ENCODE measurements at regions not wholly inside any gene's neighbourhood (a gene's known extent, or its start where the extent isn't known, plus 50 kb on each side); places are given as distances from the start of the nearest gene placed in this dataset.

- peak; percentile 18 for DNase-seq
Measured at GRCh38 chr4:67106861-67107460, 438.3 kb downstream of the CENPC start.

- no peak for DNase-seq
Measured at GRCh38 chr4:67104145-67104544, 441.2 kb downstream of the CENPC start.

DNA sequence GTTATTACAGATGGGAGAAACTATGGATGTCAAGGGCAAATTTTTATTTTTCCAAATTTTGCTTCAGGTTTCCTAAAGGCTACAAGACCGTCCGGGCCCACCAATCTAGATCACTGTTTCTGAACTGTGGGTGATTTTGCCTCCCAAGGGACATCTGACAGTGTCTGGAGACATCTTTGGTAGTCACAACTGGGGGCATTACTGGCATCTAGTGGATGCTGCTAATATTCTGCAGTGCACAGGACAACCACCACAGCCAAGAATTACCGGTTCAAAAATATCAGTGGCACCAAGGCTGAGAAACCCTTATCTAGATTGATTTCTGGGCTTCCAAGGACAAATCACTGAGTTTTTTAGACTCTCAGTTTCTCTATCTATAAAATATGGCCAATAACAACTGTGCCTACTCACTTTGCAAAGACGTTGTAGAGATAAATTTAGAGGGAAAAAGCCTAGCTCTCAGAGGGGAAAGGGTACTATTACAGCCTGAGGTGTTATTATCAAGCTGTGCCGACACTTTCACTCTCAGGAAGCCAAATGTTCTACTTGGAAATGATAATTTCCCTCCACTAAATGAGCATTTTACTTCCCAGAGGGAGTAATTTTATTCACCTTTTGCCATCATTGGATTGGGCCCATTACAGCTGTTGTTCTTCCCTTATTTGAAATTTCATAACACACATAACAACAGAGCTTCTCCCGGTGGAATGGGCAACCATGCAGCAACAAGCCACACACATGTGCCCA is 442.1 kb downstream of the CENPC start:
- DNase-seq: no peak

- no peak for DNase-seq
Measured at GRCh38 chr4:67101612-67102011, 443.7 kb downstream of the CENPC start.

DNA sequence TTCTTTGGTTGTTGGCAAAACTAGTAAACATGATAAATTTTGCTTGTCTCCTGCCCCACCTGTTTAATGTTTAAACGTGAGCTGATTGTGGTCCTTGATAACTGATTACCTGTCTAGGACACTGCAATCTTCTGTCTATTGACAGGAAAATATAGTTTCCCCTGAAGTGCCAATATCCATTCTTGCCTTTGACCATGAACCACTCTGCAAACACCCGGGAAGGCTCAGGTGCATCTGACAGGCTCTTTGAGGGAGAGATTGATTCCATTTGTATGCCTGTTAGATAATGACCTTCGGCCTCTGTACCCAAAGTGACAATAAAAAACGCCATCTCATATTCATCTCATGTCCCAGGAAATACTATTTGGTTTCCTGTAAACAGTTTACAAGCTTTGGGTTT is 453.0 kb downstream of the CENPC start:
- no peak for DNase-seq

GRCh38 chr4:67091673-67092072 is 453.6 kb downstream of the CENPC start:
- DNase-seq: no peak

GRCh38 chr4:67087897-67088296 is 457.4 kb downstream of the CENPC start:
- no peak for DNase-seq

DNA sequence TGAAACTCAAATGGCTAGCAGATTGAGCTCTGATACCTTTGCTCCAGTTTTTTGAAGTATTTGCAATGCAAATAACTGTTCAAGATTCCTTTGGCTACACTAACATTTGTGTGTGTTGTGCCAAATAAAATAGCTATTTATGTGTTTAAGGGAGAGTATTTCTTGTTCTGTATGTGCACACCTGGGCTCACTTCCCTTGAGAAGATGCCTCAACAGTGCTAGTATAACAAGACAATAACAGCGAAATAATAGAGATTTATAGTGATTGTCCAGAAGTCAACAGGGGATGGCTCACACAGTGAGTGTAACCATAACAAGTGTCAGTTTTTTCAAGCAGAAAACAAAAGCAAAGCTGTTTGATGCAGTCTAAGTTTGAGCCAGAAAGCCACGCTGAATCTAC is 460.5 kb downstream of the CENPC start:
- DNase-seq: no peak

DNA sequence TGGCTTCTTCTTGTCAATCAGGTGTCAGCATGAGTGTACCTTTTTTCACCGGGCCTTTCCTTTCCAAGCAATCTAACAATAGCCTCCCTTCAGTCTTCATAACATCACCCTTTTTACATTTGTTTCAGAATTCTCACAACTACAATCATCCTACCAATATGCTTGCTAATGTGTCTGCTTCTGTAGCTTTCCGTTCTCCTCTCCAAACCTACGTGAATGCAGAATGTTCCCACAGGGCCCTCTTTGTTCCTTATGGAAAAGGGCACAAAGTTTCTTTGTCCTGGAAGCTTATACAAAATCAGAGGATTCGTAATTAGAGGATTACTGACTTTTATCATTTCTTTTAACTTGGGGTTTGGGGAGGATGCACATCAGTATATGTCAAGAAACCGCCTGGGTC is 461.8 kb downstream of the CENPC start:
- DNase-seq: no peak

DNA sequence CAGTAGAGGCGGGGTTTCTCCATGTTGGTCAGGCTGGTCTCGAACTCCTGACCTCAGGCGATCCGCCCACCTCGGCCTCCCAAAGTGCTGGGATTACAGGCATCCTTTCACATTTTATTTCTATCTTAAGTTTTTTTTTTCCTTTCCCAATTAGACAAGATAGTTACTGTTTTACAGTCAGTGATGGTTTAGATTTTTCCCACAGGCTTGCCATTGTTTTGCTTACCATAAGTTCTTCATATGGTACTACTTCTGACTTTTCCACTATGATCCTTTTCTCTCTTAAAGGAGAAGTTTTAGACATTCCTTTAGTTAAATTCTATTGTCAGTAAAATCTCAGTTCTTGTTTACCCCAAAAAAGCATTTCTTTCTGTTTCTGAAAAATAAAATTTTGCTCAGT is 462.6 kb downstream of the CENPC start:
- no peak for DNase-seq

DNA sequence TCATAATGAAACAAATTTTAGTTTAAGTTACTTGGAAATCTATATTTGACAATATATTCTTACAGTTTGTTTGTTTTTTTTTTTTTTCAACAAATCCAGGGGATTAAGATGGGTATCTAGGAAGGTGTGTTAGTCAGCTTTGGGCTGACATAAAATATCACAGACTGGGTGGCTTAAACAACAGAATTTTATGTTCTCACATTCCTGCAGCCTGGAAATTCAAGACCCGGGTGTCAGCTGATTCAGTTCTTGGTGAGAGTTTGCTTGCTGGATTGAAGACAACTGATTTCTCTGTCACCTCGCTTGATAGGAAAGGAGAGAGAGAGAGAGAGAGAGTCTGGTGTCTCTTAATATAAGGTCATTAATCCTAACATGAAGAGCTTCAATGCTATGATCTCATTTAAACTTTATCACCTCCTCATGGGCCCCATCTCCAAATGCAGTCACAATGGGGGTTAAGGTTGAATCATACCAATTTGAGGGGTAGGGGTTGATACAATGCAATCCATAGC is 465.2 kb downstream of the CENPC start:
- no peak for DNase-seq

DNA sequence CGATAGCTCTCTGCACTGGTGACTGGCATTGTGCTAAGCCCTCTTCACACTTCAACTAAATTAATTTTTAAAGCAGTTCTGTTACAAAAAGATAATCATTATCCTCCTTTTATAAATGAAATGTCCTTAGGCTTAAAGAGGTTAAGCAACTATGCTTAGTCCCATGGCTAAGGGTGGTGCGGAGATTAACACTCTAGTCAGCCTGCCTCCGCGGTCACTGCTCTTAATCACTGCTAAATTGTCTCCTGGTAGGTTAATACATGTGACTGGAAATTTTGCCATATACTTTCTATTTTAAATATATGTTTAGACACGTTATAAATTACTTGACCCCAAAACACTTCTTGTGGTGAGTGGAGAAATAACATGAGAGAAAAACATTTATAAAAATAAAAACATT is 473.7 kb downstream of the CENPC start:
- DNase-seq: no peak

- no peak for DNase-seq
Measured at GRCh38 chr4:67055319-67055718, 490.0 kb downstream of the CENPC start.

GRCh38 chr4:67054896-67055295 is 490.4 kb downstream of the CENPC start:
- no peak for DNase-seq

- no peak for DNase-seq
Measured at GRCh38 chr4:67052814-67053675, 492.3 kb downstream of the CENPC start.

DNA sequence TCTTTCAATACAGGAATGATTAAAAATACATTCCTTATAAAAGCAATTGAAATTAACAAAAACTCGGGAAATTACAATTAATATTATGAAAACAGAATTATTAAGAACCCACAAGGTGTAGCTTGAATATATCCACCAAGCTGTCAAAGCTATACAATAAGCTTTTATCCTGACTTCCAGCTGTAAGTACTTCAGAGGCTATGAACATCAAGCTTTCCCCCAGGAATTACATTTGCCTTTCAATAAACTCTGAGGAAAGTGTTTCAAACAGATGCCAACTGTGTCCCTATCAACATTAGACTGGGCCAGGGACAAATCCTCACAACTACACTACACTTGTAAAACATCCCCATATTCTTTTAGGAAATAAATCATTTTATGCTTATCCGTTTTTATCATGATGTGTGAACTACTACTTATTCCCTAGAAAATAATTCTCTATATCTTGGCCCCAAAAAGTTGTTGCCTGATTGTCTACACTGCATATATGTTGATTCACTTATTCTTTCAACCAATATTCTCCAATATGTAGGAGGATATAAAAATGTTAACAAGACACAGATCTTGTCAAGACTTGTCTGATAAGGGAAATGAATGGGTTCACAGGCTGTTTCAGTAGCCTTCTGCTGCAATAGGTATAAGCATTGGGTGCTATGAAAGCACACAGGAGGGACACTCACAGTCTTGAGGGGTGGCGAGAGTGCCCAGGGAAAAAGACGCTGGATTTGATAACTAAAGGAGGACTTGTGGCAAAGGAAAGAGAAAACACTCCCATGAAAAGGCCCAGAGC is 494.1 kb downstream of the CENPC start:
- no peak for DNase-seq

DNA sequence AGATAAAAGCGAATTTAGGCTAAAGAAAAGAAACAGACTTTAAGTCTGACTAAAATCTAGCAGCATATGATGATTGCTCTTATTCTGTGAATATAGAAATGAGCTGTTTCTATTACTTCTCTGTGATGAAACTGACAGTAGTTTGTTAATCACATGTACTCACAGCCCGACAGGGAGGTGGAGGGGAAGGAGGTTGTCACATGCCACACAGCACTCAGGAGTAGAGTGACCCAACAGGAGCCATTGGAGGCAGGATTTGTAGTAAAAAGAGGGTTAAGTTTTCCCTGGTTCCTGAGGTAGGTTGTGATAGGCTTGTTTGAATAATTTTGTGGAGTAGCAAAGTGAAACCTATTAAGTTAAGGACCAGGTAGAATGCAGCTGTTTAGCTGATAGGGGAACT is 495.9 kb downstream of the CENPC start:
- DNase-seq: no peak

DNA sequence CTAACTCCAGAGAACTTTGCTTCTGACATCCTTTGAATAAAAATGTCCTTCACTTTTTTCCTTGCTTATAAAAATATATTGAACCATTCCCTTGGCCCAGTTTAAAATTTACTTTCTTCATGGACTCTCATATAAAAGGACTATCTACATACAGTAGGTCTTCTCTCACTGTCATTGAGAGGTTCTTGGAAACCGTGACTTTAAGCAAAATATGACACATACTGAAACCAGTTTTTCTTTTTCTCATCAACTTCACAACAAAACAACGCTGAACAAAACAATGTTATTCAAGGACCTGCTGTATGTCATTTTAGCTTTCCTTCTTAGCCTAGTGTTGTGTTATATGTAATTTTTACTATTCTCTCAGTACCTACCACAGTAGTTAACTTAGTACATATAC is 496.8 kb downstream of the CENPC start:
- DNase-seq: no peak

DNA sequence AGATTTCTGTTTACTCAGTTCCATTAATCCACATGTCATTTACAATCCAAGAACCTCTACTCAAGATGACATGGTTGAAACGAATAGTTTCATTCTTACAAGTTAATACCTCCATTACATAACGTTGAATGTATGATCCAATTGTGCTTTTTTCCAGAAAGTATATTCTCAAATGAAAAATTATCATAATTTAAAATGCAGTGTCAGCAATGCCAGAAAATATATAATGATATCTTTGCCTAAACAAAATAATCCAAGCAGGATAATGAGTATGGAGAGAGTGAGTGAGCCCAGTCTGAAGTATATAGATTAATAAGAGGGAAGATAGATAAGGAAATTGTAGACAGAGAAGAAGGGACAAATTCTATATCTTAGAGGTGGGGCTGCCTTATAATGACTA is 505.0 kb downstream of the CENPC start:
- DNase-seq: no peak

DNA sequence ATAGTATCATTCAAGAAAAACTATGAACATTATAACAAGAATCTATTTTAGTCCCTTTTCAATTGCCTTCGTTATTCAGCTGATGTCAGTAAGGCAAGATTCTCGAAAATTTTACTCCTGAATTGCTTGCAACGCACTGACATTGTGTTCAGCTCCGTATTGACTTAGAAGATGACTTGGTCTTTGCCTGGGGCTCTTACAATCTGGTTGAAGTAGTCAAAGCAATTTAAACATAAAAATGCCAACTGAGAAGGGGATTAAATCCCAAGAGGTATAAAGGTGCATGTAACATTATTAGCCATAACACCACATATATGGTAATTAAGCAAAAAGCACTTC is 507.1 kb downstream of the CENPC start:
- no peak for DNase-seq

DNA sequence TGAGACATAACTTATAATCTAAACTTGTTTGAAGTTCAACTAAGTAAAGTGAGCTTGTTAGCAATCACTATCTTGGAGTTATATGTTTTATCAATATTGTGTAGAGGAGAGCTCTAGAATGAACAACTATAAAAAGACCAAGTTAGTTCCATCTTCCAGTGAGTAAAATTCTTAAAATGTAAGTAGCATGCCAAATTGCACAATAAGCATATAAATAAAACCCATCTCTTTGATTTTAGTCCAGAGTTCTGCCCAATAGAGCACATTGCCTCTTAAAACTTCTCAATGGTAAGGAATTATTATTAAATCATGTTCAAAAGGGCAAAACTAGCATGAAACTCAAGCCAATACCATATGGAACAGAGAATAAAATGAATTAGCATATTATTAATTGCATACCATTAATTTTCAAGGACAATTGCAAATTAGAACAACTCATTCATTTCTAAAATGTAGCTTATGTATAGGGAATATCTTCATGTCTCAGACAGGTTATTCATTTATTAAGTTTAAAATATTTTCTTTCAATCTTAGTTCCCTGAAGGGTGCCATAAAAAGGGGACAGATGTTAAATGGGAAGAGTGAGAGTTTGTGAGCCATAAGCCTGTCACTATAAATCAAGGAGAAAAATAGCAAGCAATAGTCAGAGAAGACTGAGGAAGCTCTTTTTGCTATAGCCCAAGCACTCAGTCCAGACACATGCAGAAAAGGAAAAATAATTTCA is 507.6 kb downstream of the CENPC start:
- DNase-seq: no peak

GRCh38 chr4:67036791-67037190 is 508.5 kb downstream of the CENPC start:
- no peak for DNase-seq
